Chondrocyte (in vitro differentiated cells): ENCODE measurements at regions not wholly inside any gene's neighbourhood (a gene's known extent, or its start where the extent isn't known, plus 50 kb on each side); places are given as distances from the start of the nearest gene placed in this dataset.

Experiments used
- DNase-seq: peaks from one replicate; pipeline ENCODE4 v3.0.0; 2021; ENCODE audit warnings: mixed read lengths, low spot score
- H3K27ac Mint-ChIP-seq: one replicate; pipeline ENCODE4 v1.8.0; 2021; ENCODE audit warnings: mild to moderate bottlenecking, moderate library complexity, mixed read lengths; ENCODE audit not compliant: unreplicated experiment
- H3K27me3 Mint-ChIP-seq: 2 replicates; pipeline ENCODE4 v1.8.0; 2021; ENCODE audit warnings: low read depth, mixed read lengths
- H3K36me3 Mint-ChIP-seq: 2 replicates; pipeline ENCODE4 v1.8.0; 2021; ENCODE audit warnings: low read depth, mixed read lengths
- H3K4me1 Mint-ChIP-seq: 2 replicates; pipeline ENCODE4 v1.8.0; 2021; ENCODE audit warnings: low read depth, mild to moderate bottlenecking, mixed read lengths
- H3K4me3 Mint-ChIP-seq: one replicate; pipeline ENCODE4 v1.8.0; 2021; ENCODE audit warnings: mild to moderate bottlenecking, moderate library complexity, mixed read lengths; ENCODE audit not compliant: unreplicated experiment
- H3K9me3 Mint-ChIP-seq: 2 replicates; pipeline ENCODE4 v1.8.0; 2021; ENCODE audit warnings: low read depth, mixed read lengths
- CTCF ChIP-seq: fragments of 200-600 bp; sonication (generic); IDR thresholded peaks from 2 replicates; pipeline ENCODE4 v1.5.0; 2021; ENCODE audit warnings: antibody characterized with exemption, mild to moderate bottlenecking, moderate library complexity

DNA sequence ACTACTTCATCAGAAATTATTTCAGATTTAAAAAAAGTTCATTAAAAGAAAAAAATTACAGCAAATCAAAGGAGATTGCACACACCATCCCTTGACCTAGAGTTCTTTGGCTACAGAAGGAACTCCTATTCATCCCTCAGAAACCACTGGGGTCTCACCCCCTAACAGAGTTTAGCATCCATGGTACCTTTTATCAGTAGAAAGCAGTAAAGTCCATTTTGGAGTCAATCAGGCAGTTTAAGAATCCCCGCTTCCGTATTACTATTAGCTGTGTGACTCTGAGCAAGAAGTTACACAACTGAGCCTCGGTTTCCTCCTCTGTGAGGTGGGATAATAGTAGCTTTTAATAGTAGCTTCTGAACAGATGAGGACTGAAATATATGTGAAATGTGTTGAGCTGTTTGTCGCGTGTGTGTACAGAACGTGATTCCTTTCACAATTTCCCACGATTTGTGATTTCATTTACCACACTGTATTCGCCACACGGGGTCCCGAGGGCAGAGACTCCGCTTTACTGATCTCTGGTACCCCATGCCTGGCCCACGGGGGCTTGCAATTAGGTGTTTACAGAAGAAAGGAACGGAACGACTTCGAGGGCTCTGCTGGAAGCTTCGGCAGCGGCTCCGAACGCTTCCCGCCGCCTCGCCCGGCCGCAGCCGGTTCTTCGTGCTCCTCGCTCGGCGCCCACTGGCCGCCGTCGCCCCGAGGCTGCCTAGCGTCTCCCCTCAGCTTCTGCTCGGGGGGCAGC lies 72.5 kb upstream of the ZBED5 start:
- no peaks in the 10 kb centered on the region for H3K36me3 Mint-ChIP-seq
- peaks cover 58% of the 10 kb centered on the region for H3K4me1 Mint-ChIP-seq
- H3K9me3 Mint-ChIP-seq: no peaks in the 10 kb centered on the region
- no peak for DNase-seq
- TF ChIP-seq CTCF: peak; percentile 35
- H3K27ac Mint-ChIP-seq: peak overlapping the region; percentile 90
- H3K27me3 Mint-ChIP-seq: no peaks in the 10 kb centered on the region
- H3K4me3 Mint-ChIP-seq: peak overlapping the region; percentile 89

DNA sequence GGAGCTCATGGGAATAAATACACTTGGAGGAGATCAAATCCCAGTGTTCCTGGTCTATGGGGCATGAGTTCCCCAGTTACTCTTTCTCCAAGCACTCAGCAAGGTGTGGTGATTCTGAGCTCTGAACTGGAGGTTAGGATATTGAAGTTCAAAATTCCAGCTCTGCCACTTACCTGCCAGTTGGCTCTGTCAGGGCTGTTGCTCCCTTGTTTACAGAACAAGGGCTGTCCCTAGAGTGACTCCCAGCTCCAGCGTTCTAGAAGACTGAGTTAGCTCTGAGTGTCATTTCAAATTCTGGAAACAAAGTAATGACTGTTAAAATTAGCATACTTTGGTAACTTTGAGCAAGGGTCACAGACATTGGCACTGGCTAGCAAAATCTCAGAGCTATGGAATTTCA lies 69.7 kb upstream of the ZBED5 start:
- no peaks in the 10 kb centered on the region for H3K27me3 Mint-ChIP-seq
- no peak for TF ChIP-seq CTCF
- H3K9me3 Mint-ChIP-seq: no peaks in the 10 kb centered on the region
- no peak overlapping the region for H3K4me3 Mint-ChIP-seq
- DNase-seq: no peak
- H3K36me3 Mint-ChIP-seq: no peaks in the 10 kb centered on the region
- H3K27ac Mint-ChIP-seq: peak overlapping the region; percentile 27
- H3K4me1 Mint-ChIP-seq: peaks cover 48% of the 10 kb centered on the region

- Mint-ChIP-seq H3K36me3 (no peaks in the 10 kb centered on the region), H3K27ac (peak overlapping the region; percentile 24), H3K4me3 (no peak overlapping the region), H3K4me1 (peaks cover 47% of the 10 kb centered on the region), H3K9me3 (no peaks in the 10 kb centered on the region), H3K27me3 (no peaks in the 10 kb centered on the region)
- no peak for DNase-seq
- no peak for TF ChIP-seq CTCF
These were observed 69.0 kb upstream of the ZBED5 start for GRCh38 chr11:10926801-10927211.

GRCh38 chr11:10925149-10925926 lies 67.5 kb upstream of the ZBED5 start:
- Mint-ChIP-seq H3K9me3 (no peaks in the 10 kb centered on the region), H3K4me1 (peaks cover 41% of the 10 kb centered on the region), H3K36me3 (no peaks in the 10 kb centered on the region), H3K4me3 (no peak overlapping the region), H3K27me3 (no peaks in the 10 kb centered on the region), H3K27ac (peak overlapping the region; percentile 63)
- no peak for DNase-seq
- no peak for TF ChIP-seq CTCF

DNA sequence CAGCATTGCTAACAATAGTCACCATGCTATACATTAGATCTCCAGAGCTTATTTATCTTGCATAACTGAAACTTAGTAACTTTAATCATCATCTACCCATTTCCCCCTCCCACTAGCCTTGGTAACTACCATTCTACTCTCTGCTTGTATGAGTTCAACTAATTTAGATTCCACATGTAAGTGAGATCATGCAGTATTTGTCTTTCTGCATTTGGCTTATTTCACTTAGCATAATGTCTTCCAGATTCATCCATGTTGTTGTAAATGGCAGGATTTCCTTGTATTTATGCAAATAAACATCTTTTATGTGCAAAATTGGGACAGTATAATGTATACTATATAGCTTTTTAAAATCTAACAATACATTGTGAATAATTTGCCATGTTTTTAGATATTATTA lies 66.0 kb upstream of the ZBED5 start:
- Mint-ChIP-seq H3K36me3 (no peaks in the 10 kb centered on the region), H3K27ac (no peak overlapping the region), H3K27me3 (no peaks in the 10 kb centered on the region), H3K4me1 (peaks cover 34% of the 10 kb centered on the region), H3K9me3 (no peaks in the 10 kb centered on the region), H3K4me3 (no peak overlapping the region)
- TF ChIP-seq CTCF: no peak
- no peak for DNase-seq
